Pons (tissue), 1 donor: ENCODE measurements at regions not wholly inside any gene's neighbourhood (a gene's known extent, or its start where the extent isn't known, plus 50 kb on each side); places are given as distances from the start of the nearest gene placed in this dataset.
A peak's percentile ranks its signal among the peaks of the same experiment; 100 is the strongest.

Source experiments
- DNase-seq: peaks from one replicate; pipeline ENCODE4 v3.0.0-alpha.2; 2016; ENCODE audit warnings: low spot score

DNA sequence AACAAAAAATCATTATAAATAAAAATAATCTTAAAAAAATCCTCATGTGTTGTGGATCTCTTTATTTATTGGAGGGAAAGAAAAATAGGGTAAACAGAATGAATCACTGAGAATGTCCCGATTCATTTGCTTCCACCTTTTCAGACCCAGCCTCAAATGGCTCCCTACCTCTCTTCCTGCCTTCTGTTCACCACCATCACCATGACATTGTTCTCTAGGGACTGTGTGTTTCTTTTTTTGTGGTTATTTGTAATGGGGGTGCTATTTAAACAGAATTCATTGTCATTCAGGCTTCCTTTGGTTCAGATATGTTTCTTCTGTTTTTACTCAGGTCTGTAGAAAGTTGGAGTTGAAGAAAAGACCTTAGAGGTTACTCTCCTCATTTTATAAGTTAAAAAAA, 198.2 kb downstream of the KIF4B start:
- DNase-seq = no peak

DNA sequence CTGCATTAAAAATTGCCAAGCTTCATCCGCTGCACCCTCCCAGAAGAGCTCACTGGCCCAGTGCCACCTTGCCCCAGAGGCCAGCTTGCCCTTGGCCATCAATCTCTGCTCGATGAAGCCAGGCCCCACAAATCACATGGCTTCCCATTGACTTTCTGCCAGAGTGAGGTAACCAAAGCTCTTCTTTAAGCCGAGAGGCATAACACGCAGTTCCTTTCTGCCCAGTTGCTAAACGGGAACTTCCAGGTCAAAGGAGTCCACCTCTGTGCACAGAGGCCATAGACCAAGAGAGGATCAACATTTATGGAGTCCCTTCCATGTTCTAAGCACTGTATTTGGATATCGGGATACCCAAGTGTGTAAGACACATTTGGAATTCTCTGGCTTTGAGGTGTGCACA, 208.8 kb downstream of the KIF4B start:
- DNase-seq = no peak

DNA sequence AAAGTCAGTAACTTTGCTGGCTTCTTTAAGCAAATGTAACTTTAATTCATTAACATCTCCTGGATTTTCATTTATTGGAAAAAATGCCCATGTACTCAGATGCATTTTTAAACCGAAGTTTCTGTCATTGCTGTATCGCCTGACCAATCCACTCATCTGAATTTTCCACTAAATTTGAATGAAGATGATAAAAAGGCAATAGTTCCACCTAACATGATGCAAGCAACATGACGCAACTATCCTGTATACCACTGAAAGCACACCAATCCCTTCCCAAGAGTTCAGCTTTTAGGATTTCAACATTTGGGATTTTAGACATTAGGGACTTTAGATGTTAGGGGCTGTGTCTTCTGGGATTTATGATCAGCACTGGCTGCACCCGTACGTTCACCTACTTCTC, 215.6 kb downstream of the KIF4B start:
- DNase-seq = no peak

DNA sequence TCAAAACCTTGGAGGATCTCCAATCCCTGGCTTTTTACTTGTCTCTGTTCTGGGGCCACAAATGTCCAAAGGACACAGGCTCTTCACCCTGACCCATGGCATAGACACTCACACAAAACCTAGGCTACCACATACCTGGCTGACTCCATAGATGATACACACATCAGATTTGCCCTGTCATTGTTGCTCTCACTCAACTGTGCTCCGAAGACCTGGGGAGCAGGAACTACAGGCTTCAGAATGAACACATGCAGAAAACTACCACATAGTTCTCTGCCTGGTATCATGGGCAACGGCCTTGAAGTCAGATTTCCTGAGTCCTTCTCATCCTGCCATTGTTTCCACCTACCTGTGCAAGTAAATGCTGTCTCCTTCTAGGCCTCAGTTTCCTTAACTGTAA, 226.2 kb downstream of the KIF4B start:
- no peak for DNase-seq

DNA sequence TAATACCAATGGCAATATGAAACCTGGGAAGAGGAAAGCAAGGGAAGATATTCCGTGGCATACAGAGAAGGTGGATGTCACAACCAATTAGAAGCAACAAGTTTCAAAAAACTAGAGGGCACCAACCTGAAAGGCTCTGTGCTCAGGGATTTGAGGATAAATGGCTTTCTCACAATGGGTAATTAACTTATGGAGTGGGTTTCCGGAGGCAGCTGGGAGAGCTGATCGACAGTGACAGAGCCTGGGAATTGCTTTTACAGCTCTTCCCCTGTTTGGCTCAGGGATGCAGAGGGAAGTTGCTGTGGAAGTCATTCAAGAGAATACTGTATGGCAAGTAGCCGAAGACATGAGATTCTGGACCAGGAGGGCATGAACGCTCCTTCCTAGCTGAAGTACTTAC, 237.0 kb downstream of the KIF4B start:
- DNase-seq = no peak

DNA sequence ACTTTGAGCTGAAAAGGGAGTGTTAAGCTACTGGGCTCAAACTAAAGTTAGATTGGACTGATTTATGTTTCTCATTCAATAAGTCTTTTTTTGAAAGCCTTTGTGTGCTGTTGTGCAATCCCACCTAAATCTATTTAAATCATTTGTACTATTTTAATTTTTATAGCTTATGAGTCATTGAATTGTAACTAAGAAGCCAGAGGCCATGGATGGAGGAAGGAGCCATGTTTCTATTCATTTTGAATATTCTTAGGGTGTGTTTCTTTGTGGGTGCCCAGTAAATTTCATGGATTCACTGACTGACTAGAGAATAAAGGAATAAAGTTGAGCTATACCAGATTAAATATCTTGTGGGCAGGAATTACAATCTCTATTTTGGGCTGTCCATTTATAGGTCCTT, 238.5 kb downstream of the KIF4B start:
- DNase-seq = no peak

DNA sequence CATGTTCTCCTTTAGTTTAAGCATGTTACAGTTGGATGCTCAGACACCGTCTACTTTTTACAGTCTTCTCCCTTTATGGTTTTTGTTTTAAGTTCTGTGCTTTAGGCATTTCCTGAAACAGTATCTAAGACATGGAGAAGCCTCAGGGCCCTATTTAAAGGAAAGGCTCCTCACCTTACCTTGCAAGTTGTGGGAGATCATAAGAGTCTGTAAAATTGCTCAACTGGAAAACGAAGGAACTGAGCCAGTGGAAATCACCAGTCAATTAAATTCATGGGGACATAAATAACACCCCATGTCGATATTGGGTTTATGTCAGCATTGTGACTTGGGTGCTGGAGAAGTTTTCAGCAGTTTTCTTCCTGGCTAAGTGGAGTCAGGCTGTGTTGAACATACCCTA, 239.2 kb downstream of the KIF4B start:
- no peak for DNase-seq

DNA sequence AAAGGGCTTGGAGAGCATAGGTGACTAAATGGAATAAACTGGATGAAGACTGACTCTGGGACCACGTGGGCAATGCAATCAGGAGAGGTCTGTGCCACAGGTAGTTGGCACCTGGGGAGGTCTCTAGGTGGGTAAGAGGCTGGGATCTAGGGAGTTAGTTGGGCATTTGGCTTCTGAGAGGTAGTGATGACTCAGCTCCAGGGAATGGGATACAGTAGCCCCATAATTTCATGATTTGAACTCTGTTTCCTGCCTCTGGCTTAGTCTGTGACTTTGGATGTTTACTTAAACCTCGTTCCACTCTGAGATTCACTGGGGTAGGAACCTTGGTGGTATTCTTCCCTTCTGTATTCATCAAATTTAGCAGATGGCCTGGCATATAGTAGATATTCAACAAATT, 240.8 kb downstream of the KIF4B start:
- no peak for DNase-seq

DNA sequence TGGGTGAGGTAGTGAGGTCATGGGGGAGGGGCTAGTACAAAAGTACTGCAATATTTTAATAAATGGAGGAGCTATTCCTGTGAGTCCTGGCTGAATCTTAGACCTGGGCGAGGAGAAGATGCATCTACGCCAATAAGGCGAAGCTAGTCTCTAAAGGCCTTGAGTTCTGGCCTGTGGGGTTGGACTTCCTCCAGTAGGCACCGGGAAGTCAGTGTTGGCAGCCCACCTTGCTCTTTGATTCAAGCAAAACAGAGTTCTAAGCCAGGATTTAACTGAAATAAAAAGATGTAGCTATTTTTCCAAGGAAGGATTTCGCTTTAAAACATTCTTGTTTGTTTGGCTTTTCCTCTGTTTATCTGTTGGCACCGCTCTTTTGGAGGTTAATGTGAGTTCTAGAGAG, 244.6 kb downstream of the KIF4B start:
- DNase-seq = peak; percentile 15

DNA sequence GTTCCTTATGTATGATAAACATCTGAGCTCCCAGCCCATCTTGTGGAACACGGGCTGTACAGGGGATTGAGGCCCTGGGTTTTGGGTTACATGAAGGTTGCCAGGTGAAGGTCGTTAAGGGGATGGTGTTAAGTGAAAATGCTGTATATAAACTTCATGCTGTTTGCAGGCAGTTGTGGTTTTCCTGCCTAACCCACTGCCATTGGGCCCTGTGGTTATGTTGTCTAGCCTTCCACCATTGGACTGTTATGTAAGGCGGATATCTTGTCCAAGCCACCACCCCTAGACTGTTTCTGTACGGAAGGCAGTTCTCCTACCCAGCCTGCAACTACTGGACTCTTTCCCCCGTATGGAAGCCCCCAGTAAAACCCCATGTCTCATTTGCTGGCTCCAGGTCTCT, 246.1 kb downstream of the KIF4B start:
- DNase-seq = no peak

DNA sequence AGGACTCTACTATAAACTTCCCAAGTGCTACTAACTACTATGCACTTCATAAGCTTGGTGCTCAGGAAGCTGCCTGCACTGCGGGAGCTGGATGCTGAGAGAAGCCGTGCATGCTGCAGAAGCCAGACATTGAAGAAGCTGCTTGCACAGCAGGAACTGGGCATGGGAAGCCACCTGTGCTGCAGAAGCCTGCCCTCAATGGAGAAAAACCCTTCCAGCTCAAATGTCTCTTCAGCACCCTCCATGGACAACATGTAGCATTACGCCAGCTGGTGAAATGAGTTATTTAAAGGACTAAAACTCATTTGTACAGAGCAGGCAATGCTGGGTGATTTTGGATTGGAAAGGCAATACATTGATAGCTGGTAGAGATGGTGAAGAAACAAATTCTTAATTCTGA, 247.2 kb downstream of the KIF4B start:
- peak; percentile 12 for DNase-seq

DNA sequence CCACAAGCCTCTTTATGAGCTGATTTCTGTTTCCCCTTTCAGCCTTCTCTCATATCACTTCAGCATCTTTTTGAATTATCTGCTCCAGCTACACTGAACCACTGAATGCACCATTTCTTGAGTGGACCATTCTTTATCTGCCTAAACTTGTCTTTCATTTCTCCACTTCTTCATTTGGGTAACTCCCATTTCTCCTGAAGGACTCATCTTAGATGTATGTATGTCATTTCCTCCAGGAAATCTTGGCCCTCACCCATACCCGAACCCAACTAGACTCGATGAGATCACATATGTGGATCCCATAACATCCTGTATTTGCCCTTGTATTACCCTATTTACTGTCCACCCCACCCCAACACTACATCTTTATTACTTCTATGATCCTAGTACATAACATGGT, 249.8 kb downstream of the KIF4B start:
- no peak for DNase-seq

DNA sequence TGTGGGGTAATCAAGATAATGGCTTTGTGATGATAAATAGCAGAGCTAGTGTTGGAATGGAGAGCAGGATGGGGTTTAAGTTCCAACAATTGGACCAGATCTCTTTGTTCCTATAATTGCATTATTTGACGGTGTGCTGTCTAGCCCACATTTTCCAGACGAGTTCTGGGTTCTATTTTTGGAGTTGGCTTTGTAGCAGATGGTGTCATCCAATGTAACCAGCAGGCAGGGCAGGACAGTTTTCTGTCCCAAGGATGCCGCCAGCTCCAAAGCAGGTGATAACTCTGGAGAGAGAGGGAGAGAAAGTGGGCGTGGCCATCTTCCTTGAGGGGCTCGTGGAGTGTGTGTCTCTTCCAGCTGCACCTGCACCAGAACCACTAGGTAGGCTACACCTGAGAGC, 251.3 kb downstream of the KIF4B start:
- DNase-seq = no peak

DNA sequence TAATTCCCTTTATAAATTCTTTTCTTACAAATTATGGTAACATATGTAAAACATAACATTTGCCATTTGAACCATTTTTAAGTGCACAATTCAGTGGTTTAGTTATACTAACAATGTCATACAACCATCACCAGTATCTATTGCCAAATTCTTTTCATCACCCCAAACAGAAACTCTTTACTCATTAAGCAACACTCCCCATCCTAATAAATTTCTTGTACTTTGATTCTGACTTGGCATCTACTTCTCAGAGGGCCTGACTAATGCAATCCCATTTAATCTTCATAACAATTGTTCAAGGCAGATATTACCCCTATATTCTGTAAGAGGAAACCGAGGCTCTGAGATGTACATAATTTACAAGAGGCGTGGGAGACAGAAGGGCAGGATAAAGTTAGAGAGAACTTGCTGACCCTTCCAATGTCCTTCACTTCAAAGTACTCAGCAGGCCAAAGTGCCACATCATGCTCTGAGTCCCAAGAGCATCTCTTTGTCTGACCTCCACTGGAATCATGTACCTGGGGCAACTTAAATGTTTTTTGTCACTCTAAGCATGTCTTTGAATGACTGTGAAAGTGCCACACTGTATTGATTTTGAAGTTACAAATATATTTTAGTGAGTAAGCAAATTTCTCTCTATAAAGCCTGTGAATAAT, 255.3 kb downstream of the KIF4B start:
- DNase-seq = no peak

DNA sequence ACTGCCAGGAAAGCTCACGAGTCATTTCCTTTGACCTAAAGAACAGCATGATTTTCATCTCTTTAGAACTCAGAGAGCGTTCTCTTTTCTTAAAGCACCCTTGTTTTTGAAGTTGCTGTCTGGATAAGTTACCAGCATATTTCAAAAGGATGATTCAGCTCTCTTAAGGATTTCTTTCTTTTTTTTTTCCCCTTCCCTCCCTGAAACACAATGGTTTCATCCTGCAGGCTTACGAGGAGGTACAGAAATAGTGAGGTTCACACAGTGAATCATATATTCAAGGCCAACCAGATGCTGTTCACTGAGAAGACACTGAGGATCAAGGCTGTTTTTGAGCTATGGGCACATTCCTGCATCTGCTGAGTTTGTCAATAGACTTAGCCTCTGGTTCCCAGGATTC, 257.2 kb downstream of the KIF4B start:
- no peak for DNase-seq

DNA sequence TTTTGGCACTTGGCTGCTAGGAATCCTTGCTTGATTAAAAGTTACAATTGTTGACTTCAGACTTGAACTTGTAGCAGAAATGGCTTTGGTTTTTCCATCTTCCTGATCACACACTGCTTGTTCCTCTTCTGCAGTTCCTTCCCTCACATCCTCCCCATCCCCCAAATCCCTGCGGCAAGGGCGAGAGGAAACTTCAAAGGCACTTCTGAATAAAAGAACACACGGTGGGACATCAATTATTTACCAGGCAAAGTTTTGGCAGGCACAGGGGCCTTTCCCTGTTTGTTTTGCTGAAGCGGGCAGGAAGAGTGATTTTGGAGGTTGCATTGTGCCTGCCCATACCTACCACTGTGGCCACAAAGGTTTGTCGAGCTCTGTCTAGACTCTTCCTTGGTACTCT, 260.9 kb downstream of the KIF4B start:
- DNase-seq = no peak

DNA sequence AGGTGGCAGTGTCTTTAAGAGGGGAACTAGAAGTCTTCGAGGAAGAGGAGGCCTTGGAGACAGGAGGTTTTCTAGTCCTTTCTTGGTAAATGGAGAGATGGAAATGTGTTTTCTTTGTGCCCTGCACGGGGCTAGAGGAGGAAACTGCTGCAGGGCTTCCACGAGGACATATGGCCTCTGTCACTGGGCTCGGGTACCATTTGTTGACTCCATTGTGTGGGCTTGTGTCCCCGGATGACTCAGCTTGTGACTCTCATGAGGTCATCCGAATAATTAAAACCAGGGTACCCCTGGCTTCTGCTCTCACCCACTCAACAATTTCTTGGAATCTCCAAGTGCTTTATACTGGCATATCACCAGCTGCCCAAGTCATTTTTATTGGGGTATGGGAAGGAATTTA, 261.7 kb downstream of the KIF4B start:
- no peak for DNase-seq

DNA sequence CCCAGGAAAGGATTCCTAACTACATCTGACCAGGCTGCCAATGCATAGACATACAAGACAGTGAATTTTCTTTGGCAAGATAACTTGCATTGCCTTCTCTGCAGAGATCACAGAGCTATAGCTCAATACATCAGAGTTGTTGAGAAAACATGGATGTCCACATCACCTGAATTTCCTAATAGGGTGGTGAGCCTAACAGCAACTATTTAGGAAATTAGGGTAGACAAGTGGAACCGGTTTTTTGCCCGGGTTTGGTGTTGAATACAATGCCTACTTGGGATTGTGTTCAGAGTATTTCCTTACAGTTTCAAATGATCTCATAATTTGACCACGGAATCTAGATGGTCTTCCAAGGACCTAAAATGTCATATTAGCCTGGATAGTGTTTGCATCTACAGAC, 262.7 kb downstream of the KIF4B start:
- DNase-seq = no peak

DNA sequence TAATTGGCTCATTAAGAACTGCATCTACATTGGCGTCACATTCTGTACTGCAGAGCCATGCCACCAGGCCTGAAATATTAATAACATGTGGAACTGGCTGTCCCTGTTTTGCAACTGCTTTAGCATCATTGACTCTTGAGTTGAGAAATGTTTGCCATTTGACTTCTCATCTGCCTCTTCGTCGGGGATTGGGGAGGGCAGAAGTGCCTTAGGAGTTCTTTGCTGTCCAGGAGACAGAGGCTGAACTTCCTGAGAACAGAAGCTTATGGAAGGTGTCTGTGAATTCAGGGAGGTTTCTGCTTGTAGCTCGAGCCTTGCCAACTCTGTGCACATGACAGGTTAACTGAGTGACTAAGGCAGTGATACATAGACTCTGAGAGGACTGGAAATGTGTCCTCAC, 265.0 kb downstream of the KIF4B start:
- DNase-seq = no peak

DNA sequence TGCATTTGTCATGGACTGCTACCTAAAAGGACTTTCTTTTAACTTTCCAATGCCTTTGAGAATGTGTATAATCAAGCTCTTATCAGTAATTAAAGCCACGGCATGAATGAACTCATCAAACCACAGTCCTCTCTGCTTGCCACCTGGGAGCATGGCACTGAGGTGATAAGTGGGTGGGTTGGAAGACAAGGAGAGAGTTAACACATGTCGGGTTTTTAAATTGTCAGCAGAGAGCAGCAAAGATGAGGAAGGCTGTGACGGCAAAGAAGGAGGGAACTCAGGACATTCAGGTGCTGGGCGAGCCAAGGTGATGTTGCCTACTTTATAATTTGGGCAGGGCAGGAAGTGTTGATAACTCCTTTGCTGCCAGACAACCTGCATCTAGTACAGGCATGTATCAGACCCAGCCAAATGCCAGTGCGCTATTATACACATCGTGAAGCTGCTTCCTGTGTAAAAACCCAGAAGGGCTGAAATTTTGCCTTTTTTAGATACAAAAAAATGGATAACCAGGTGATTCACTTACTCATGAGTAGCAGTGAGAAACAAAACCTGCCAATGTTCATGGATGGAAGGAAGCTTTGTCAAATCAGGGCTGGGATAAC, 269.1 kb downstream of the KIF4B start:
- no peak for DNase-seq

DNA sequence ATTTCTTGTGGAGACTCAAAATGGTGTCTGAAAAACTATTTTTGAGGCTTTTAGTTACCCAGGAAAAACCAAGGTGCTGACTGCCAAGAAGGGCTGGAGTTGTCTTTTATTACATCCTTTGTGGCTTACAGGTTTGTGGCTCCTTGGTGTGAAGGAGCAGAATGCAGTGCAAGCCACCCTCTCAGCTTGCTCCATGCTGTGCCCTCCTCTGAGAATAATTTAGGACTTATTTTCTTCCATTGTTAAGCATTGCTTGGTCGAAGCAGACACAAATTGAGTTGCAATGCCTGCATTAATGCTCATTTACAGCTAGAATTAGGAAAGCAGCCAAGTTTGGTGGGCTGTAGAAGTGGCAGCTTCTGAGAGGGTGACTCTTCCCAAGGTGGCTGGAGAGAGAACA, 272.2 kb downstream of the KIF4B start:
- DNase-seq = no peak

DNA sequence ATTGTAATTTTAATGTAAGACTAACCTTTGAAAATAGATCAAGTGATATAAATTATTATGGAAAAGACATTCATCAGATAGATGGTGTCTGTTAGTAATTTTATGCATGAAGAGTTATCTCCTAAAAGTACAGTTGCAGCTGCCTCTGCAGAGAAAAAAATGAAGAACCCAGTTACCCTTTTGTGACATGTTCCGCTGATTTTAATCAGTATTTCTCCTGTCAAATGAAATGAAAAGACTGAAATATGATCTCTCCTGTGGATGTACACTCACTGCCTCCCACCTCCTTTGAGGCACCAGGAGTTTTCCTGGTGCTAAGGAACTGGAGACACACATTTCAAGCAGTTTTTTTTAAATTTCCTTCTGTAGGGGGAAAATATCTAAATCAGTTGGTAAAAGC, 277.4 kb downstream of the KIF4B start:
- no peak for DNase-seq

DNA sequence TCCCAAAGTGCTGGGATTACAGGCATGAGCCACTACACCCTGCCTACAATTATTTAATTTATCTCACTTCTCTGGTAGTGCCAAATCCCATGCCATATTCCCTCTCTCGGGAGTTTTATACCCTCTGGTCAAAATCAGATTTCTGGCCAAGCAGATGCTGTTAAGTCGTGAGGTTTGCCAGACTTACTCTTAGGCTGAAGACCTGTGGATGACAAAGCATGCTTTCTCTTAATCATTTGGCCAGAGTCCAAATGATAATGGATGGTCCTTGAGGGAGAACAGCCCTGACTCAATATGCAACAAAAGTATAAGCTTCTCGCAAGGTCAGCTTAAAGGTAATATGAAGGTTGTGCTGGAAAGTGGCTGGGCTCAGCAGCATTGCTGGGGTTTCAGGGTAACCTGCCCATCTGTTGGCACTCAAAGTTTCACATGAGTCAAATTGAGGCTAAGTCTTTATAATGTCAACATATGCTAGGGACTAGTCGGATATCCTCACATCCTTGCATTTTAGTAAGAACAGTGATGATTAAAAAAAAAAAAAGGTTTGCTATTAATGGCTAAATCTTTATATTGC, 280.1 kb downstream of the KIF4B start:
- DNase-seq = no peak

DNA sequence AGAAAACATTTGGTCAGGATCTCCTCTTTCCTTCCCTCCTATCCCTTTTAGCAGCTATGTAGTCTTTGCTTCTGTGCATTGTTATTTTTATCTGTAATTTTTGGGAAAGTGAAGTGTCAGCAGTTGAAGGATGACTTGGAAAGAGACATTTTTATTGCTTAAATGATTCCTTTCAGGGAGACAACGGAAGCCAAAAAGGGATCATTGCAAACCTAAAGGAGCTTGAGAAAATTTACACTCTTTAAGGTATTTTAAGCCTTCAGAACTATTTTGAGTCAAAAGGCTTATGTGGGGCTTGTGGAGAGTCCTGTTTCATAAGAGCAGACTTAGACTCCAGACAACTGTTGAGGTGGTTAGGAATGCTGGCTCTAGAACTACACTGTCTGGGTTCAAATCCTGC, 281.6 kb downstream of the KIF4B start:
- no peak for DNase-seq
